Bronchial epithelial cell (primary cell): ENCODE measurements at regions not wholly inside any gene's neighbourhood (a gene's known extent, or its start where the extent isn't known, plus 50 kb on each side); places are given as distances from the start of the nearest gene placed in this dataset.
A peak's percentile ranks its signal among the peaks of the same experiment; 100 is the strongest.

ENCODE experiments used
- DNase-seq: peaks from one replicate; pipeline ENCODE4 v3.0.0-alpha.2; 2010; ENCODE audit warnings: low read depth
- FAIRE-seq: peaks from 2 replicates; lab custom pipeline; 2011; peaks lifted over from hg19 to GRCh38; lab: Jason Lieb, UNC
- H3K27me3 ChIP-seq: 2 replicates; pipeline ENCODE4 v1.5.1; 2011; ENCODE audit warnings: low read length; ENCODE audit not compliant: control insufficient read depth, insufficient read depth
- H3K36me3 ChIP-seq: 2 replicates; pipeline ENCODE4 v1.5.1; 2011; ENCODE audit warnings: low read length; ENCODE audit not compliant: control insufficient read depth, insufficient read depth
- H3K4me3 ChIP-seq: 2 replicates; pipeline ENCODE4 v1.5.1; 2011; ENCODE audit warnings: mild to moderate bottlenecking, low read depth, low read length, control low read depth
- CTCF ChIP-seq: IDR thresholded peaks from 2 replicates; pipeline ENCODE4 v1.5.1; 2011; ENCODE audit warnings: mild to moderate bottlenecking, moderate library complexity, low read length, control low read depth, inconsistent platforms; ENCODE audit not compliant: insufficient read depth, severe bottlenecking

GRCh38 chr3:126277629-126278378, 79.4 kb downstream of the KLF15 start:
- DNase-seq, result no peak
- TF ChIP-seq CTCF, result no peak
- Histone ChIP-seq H3K27me3 (no peaks in the 10 kb centered on the region), H3K36me3 (no peaks in the 10 kb centered on the region), H3K4me3 (no peak overlapping the region)
- FAIRE-seq, result peak; percentile 58

GRCh38 chr3:126275620-126275904, 81.6 kb downstream of the KLF15 start:
- no peak for FAIRE-seq
- no peak overlapping the region for H3K4me3 ChIP-seq
- no peak for DNase-seq
- H3K27me3 ChIP-seq, result no peaks in the 10 kb centered on the region
- no peak for TF ChIP-seq CTCF
- H3K36me3 ChIP-seq, result no peaks in the 10 kb centered on the region

- no peak overlapping the region for H3K4me3 ChIP-seq
- no peaks in the 10 kb centered on the region for H3K27me3 ChIP-seq
- TF ChIP-seq CTCF, result no peak
- no peak for FAIRE-seq
- H3K36me3 ChIP-seq, result no peaks in the 10 kb centered on the region
- DNase-seq, result no peak
Measured at GRCh38 chr3:126274735-126275619, 82.2 kb downstream of the KLF15 start.

- no peak for TF ChIP-seq CTCF
- FAIRE-seq, result no peak
- Histone ChIP-seq H3K4me3 (no peak overlapping the region), H3K27me3 (no peaks in the 10 kb centered on the region), H3K36me3 (no peaks in the 10 kb centered on the region)
- peak; percentile 54 for DNase-seq
Measured at GRCh38 chr3:126270145-126270811, 86.9 kb downstream of the KLF15 start.

- no peaks in the 10 kb centered on the region for H3K36me3 ChIP-seq
Measured at GRCh38 chr3:126269354-126269753, 87.9 kb downstream of the KLF15 start.

More at GRCh38 chr3:126269354-126269753, 87.9 kb downstream of the KLF15 start:
- no peak overlapping the region for H3K4me3 ChIP-seq
- DNase-seq (no peak), FAIRE-seq (no peak)
- no peaks in the 10 kb centered on the region for H3K27me3 ChIP-seq
- no peak for TF ChIP-seq CTCF
